K562 (cell line): ENCODE measurements at regions not wholly inside any gene's neighbourhood (a gene's known extent, or its start where the extent isn't known, plus 50 kb on each side); places are given as distances from the start of the nearest gene placed in this dataset.
"Not testable (repeated sequence)": the region's sequence is repeated elsewhere in the genome, so short reads cannot be mapped to it uniquely, and the experiment has no call there.

ENCODE experiments used
- BRF1 ChIP-seq: IDR thresholded peaks from 3 replicates; pipeline ENCODE4 v1.6.1; 2011; ENCODE audit warnings: borderline replicate concordance, mild to moderate bottlenecking; ENCODE audit not compliant: insufficient read length; ENCODE audit errors: extremely low read depth
- IRF2 ChIP-seq: sonication (generic); formaldehyde crosslinking; IDR thresholded peaks from 2 replicates; pipeline ENCODE4 v1.8.1; 2022; ENCODE audit warnings: mild to moderate bottlenecking, missing genetic modification reagents
- MAFK ChIP-seq: IDR thresholded peaks from 2 replicates; pipeline ENCODE4 v1.6.1; 2011; ENCODE audit warnings: low read length, improper control_type of control experiment
- RCOR1 ChIP-seq, 2 experiments: IDR thresholded peaks; 2 replicates each; pipeline ENCODE4 v1.6.1; 2012; ENCODE audit warnings: low read depth in 2 of 2, low read length in 2 of 2, borderline replicate concordance in 1 of 2, improper control_type of control experiment in 1 of 2
- ZBTB7A ChIP-seq: IDR thresholded peaks from 2 replicates; pipeline ENCODE4 v1.6.1; 2011; ENCODE audit warnings: low read depth, mild to moderate bottlenecking, low read length, moderate library complexity, borderline replicate concordance; ENCODE audit not compliant: control insufficient read depth
- ZC3H11A ChIP-seq: IDR thresholded peaks from 2 replicates; pipeline ENCODE4 v1.6.1; 2012; ENCODE audit warnings: low read depth, low read length, improper control_type of control experiment
- ZNF780A ChIP-seq: fragments of 250-450 bp; sonication (Bioruptor Pico); IDR thresholded peaks from 2 replicates; pipeline ENCODE4 v1.5.0; 2021; ENCODE audit warnings: mild to moderate bottlenecking
- TF ChIP-seq, protein P1 (sequence below), 2 experiments: fragments of 450-650 bp; formaldehyde crosslinking in 1 of 2; IDR thresholded peaks; 2 replicates each; pipeline versions ENCODE4 v1.4.0 to v1.6.1; 2014 to 2020; ENCODE audit warnings: mild to moderate bottlenecking in 2 of 2, borderline replicate concordance in 1 of 2, low read depth in 1 of 2
- TF ChIP-seq, protein P2 (sequence below): fragments of 450-650 bp; formaldehyde crosslinking; IDR thresholded peaks from 2 replicates; pipeline ENCODE4 v1.4.0; 2022; ENCODE audit warnings: mild to moderate bottlenecking, moderate library complexity
- TF ChIP-seq, protein P3 (sequence below), 3 experiments: IDR thresholded peaks in 2 of 3; conservative IDR thresholded peaks in 1 of 3; 2 replicates each; pipeline ENCODE4 v1.5.1; 2011 to 2012; ENCODE audit warnings: low read length in 3 of 3, mild to moderate bottlenecking in 3 of 3, control low read depth in 2 of 3, improper control_type of control experiment in 1 of 3, inconsistent platforms in 1 of 3, low read depth in 1 of 3, mixed read lengths in 1 of 3, moderate library complexity in 1 of 3; ENCODE audit not compliant: insufficient read depth in 2 of 3

DNA sequence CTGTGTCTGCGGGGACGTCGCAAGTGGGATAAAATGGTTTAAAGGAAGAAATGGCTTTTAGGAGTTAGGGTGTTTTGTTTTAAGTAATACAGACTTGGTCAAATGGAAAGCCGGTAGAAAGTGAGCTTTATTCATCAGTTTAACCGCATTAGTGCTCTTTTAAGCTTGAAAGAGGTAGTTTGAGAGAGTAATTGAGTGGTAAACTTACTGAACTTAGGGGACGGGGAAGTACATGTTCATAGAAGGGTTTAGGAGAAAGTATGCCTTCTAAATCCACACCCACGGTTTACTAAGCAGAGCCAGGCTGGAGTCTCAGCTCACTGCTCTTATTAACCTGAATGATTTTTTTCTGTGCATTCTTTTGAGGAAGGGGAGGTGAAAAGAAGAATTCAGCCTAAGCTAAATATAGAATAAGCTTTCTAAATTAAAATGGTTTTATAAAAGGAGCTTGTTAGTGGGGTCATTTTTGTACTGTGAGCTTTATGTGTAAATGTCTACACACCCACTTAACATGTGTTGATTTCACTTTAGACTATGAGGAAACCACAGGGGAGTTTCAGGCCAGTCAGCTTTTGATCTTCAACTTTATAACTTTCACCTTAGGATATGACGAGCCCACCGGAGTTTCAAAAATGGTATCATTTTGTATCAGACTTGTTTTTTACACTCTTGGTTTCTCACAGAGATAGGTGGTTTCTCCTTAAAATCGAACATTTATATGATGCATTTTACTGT, 57.9 kb upstream of the GOLGA8R start:
- not testable (repeated sequence) for TF ChIP-seq IRF2; MAFK; BRF1; ZNF780A; ZC3H11A; ZBTB7A; RCOR1 (IDR thresholded peaks at IDR 0.05; ENCODE audit: borderline replicate concordance in 1 of 2, low read depth in 2 of 2, low read length in 2 of 2)
- TF ChIP-seq, protein P1, sequence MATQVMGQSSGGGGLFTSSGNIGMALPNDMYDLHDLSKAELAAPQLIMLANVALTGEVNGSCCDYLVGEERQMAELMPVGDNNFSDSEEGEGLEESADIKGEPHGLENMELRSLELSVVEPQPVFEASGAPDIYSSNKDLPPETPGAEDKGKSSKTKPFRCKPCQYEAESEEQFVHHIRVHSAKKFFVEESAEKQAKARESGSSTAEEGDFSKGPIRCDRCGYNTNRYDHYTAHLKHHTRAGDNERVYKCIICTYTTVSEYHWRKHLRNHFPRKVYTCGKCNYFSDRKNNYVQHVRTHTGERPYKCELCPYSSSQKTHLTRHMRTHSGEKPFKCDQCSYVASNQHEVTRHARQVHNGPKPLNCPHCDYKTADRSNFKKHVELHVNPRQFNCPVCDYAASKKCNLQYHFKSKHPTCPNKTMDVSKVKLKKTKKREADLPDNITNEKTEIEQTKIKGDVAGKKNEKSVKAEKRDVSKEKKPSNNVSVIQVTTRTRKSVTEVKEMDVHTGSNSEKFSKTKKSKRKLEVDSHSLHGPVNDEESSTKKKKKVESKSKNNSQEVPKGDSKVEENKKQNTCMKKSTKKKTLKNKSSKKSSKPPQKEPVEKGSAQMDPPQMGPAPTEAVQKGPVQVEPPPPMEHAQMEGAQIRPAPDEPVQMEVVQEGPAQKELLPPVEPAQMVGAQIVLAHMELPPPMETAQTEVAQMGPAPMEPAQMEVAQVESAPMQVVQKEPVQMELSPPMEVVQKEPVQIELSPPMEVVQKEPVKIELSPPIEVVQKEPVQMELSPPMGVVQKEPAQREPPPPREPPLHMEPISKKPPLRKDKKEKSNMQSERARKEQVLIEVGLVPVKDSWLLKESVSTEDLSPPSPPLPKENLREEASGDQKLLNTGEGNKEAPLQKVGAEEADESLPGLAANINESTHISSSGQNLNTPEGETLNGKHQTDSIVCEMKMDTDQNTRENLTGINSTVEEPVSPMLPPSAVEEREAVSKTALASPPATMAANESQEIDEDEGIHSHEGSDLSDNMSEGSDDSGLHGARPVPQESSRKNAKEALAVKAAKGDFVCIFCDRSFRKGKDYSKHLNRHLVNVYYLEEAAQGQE (IDR thresholded peaks at IDR 0.05; ENCODE audit: borderline replicate concordance) = not testable (repeated sequence)
- TF ChIP-seq, protein P1 (CRISPR knock-in tag; IDR thresholded peaks at IDR 0.05; ENCODE audit: low read depth) = not testable (repeated sequence)
- TF ChIP-seq, protein P2, sequence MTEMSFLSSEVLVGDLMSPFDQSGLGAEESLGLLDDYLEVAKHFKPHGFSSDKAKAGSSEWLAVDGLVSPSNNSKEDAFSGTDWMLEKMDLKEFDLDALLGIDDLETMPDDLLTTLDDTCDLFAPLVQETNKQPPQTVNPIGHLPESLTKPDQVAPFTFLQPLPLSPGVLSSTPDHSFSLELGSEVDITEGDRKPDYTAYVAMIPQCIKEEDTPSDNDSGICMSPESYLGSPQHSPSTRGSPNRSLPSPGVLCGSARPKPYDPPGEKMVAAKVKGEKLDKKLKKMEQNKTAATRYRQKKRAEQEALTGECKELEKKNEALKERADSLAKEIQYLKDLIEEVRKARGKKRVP (CRISPR knock-in tag) = not testable (repeated sequence)
- TF ChIP-seq, protein P3, sequence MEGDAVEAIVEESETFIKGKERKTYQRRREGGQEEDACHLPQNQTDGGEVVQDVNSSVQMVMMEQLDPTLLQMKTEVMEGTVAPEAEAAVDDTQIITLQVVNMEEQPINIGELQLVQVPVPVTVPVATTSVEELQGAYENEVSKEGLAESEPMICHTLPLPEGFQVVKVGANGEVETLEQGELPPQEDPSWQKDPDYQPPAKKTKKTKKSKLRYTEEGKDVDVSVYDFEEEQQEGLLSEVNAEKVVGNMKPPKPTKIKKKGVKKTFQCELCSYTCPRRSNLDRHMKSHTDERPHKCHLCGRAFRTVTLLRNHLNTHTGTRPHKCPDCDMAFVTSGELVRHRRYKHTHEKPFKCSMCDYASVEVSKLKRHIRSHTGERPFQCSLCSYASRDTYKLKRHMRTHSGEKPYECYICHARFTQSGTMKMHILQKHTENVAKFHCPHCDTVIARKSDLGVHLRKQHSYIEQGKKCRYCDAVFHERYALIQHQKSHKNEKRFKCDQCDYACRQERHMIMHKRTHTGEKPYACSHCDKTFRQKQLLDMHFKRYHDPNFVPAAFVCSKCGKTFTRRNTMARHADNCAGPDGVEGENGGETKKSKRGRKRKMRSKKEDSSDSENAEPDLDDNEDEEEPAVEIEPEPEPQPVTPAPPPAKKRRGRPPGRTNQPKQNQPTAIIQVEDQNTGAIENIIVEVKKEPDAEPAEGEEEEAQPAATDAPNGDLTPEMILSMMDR (IDR thresholded peaks at IDR 0.05 in 2 of 3, conservative IDR thresholded peaks at IDR 0.05 in 1 of 3; ENCODE audit: insufficient read depth in 2 of 3, low read depth in 1 of 3, low read length in 3 of 3) = not testable (repeated sequence)
